ENCODE measurements at regions not wholly inside any gene's neighbourhood (a gene's known extent, or its start where the extent isn't known, plus 50 kb on each side); places are given as distances from the start of the nearest gene placed in this dataset.
"Not testable (repeated sequence)": the region's sequence is repeated elsewhere in the genome, so short reads cannot be mapped to it uniquely, and the experiment has no call there.

DNA sequence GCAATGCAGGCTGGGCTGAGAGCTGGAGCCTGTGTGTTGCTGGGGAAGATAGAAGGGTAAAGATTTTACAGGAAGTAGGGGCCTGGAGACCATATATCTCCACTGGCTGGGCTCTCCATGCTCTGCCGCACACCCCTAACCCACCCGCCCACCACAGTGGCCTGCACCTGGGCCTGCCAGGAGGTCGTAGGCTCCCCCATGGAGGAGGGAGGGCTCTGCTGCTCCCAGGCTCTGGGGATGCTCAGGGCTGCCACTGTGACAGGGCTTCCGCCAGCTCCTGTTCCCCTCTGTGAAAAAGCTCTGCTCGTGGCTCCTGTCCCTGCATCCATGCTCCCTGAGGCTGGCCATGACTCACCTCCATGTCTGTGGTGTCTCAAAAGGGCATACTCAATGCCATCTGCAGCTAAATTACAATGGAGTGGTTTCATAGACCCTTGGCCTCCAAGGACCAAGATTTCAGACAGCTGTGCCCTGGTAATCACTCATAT, 106.0 kb downstream of the CXCL12 start:
- TF ChIP-seq, protein P1, sequence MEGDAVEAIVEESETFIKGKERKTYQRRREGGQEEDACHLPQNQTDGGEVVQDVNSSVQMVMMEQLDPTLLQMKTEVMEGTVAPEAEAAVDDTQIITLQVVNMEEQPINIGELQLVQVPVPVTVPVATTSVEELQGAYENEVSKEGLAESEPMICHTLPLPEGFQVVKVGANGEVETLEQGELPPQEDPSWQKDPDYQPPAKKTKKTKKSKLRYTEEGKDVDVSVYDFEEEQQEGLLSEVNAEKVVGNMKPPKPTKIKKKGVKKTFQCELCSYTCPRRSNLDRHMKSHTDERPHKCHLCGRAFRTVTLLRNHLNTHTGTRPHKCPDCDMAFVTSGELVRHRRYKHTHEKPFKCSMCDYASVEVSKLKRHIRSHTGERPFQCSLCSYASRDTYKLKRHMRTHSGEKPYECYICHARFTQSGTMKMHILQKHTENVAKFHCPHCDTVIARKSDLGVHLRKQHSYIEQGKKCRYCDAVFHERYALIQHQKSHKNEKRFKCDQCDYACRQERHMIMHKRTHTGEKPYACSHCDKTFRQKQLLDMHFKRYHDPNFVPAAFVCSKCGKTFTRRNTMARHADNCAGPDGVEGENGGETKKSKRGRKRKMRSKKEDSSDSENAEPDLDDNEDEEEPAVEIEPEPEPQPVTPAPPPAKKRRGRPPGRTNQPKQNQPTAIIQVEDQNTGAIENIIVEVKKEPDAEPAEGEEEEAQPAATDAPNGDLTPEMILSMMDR (conservative IDR thresholded peaks at IDR 0.05; ENCODE audit: low read depth, low read length) = no peak
- DNase-seq (ENCODE audit: low read depth) = no peak
- no peak overlapping the region for H3K4me3 ChIP-seq (ENCODE audit: low read length)

DNA sequence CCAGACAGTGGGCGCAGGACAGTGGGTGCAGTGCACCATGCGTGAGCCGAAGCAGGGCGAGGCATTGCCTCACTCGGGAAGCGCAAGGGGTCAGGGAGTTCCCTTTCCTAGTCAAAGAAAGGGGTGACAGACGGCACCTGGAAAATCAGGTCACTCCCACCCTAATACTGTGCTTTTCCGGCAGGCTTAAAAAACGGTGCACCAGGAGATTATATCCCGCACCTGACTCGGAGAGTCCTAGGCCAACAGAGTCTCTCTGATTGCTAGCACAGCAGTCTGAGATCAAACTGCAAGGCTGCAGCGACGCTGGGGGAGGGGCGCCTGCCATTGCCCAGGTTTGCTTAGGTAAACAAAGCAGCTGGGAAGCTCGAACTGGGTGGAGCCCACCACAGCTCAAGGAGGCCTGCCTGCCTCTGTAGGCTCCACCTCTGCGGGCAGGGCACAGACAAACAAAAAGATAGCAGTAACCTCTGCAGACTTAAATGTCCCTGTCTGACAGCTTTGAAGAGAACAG, 116.4 kb downstream of the CXCL12 start:
- H3K4me3 ChIP-seq (ENCODE audit: low read length); DNase-seq (ENCODE audit: low read depth): not testable (repeated sequence)

DNA sequence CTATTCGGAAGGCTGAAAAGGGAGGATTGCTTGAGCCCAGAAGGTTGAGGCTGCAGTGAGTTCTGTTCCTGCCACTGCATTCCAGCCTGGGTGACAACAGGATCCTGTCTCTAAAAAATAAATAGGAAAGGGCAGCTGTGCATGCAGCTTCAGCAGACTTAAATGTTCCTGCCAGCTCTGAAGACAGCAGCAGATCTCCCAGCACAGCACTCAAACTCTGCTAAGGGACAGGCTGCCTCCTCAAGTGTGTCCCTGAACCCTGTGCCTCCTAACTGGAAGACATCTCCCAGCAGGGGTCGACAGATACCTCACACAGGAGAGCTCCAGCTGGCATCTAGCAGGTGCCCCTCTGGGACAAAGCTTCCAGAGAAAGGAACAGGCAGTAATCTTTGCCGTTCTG, 117.9 kb downstream of the CXCL12 start:
- H3K4me3 ChIP-seq (ENCODE audit: low read length) = no peak overlapping the region
- TF ChIP-seq, protein P1 (conservative IDR thresholded peaks at IDR 0.05; ENCODE audit: low read depth, low read length) = no peak
- DNase-seq (ENCODE audit: low read depth) = no peak

DNA sequence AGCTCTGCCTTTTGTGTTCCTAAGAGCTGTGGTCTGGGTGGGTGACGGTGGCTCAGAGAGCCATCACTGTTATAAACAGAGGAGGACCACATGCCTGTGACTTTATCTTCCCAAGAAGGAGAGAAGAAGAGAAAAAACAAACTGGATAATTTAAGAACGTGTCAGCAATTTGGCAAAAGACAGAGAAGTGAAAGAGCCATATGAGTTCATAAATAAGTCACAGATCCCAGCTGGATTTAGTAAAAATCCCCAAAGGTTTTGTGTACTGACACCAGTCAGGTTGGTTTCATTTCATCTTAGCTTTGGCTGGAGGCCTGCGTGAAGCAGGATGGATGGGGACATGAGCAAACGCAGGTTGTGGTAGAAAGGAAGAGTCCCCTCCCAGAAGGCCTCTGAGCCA, 120.7 kb downstream of the CXCL12 start:
- TF ChIP-seq, protein P1 (conservative IDR thresholded peaks at IDR 0.05; ENCODE audit: low read depth, low read length) = no peak
- DNase-seq (ENCODE audit: low read depth) = no peak
- no peak overlapping the region for H3K4me3 ChIP-seq (ENCODE audit: low read length)

DNA sequence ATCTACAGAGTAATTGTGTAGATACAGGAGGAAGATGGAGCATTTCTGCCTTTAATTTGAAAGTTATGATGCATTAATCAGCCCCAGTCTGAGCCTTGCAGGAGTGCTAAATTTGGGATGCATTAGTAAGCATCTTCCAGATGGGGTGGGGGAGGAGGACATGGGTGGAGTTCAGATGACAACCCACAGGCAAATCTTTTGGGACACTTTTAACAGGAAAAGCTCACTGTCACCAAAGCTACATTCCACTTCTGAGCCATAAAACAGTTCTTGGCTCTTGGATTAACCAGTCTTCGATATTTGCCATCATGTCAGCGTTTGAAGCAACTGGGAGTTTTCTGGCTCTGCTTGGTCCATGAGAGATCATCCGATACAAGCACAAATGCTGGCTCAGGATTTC, 121.1 kb downstream of the CXCL12 start:
- DNase-seq (ENCODE audit: low read depth) = no peak
- no peak overlapping the region for H3K4me3 ChIP-seq (ENCODE audit: low read length)
- TF ChIP-seq, protein P1 (conservative IDR thresholded peaks at IDR 0.05; ENCODE audit: low read depth, low read length) = no peak

DNA sequence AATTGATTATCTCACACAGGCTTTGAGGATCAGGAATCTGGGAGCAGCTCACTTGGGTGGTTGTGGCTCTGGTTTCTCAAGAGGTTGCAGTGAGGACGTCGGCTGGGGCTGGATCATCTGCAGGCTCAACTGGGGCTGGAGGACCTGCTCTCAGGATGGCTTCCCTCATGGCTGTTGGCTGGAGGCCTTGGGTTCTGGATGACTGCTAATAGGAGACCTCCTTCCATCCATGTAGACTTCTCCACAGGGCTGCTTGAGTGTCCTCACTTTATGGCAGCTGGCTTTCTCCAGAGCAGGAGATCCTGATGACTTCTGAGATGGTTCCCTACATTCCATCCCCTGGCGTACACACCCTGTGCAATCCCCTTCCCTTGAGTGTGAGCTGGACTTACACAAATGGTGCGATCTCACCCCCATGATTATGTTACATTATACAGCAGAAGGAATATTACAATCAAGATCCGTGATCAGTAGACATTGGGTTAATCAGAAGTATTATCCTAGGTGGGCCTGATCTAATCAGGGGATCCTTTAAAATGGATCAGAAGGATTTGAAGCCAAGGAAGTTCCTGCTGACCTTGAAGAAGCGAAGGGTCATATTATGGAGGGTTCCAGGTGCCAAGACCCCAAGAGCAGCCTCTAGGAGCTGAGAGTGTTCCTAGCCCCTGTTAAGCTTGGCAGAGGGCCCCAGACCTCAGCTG, 122.2 kb downstream of the CXCL12 start:
- H3K4me3 ChIP-seq (ENCODE audit: low read length) = no peak overlapping the region
- TF ChIP-seq, protein P1 (conservative IDR thresholded peaks at IDR 0.05; ENCODE audit: low read depth, low read length) = no peak
- no peak for DNase-seq (ENCODE audit: low read depth)

DNA sequence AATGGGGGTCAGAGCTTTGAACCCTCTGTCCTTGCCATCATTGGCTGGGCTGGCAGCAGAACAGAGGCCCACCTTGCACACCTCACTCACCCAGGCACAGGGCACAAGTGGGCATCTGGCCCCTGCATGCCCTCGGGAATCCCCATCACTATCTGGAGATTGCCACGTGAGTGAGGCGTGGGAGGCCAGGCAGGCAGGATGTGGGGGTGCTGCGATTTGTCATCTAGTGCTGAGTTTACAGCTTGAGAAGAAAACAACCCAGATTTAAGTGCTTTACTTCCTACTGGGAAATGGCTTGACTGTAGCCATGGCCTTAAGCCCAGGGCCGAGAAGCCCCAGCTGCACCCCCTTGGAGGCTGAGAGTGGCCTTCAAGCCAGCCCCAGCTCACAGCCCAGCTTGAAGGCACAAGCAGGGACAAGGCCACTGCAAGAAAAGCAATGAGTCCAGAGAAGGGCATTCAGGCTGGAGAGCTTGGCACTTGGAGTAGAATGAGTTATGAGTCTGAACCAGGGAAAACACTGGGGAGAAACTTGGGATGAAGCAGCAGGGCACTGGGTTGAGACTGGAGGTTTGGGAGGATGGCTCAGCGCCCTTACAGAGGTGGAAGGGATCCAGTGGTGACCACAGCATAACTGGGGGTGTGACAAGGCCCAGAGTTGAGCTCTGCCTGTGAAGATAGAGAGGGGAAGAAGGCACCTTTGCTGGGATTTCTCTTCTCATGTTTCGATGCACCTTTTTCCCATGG, 123.0 kb downstream of the CXCL12 start:
- TF ChIP-seq, protein P1 (conservative IDR thresholded peaks at IDR 0.05; ENCODE audit: low read depth, low read length) = no peak
- DNase-seq (ENCODE audit: low read depth) = no peak
- no peak overlapping the region for H3K4me3 ChIP-seq (ENCODE audit: low read length)
